WTC11 (cell line): ENCODE measurements at regions not wholly inside any gene's neighbourhood (a gene's known extent, or its start where the extent isn't known, plus 50 kb on each side); places are given as distances from the start of the nearest gene placed in this dataset.

Experiments
- ATAC-seq: fragments of 200-7000 bp; cut with Tn5 transposase; 2 replicates; pipeline ENCODE4 v1.10.0; 2021; ENCODE audit warnings: mild to moderate bottlenecking, moderate library complexity
- CTCF ChIA-PET: fragments of 300-600 bp; sonication (Branson Sonifier 250); formaldehyde crosslinking; loops from one replicate; lab custom pipeline; 2021; ENCODE audit warnings: antibody characterized with exemption; lab: Charles Lee
- POLR2A ChIA-PET: fragments of 350-600 bp; sonication (Branson Sonifier 250); formaldehyde crosslinking; loops from one replicate; lab custom pipeline; 2021; ENCODE audit warnings: antibody characterized with exemption; lab: Charles Lee
- DNase-seq: peaks from one replicate; pipeline ENCODE4 v3.0.0; 2021; ENCODE audit warnings: low spot score
- H3K27ac Mint-ChIP-seq: 2 replicates; pipeline ENCODE4 v1.8.0; 2021; ENCODE audit warnings: mixed read lengths
- H3K27me3 Mint-ChIP-seq: 2 replicates; pipeline ENCODE4 v1.8.0; 2021; ENCODE audit warnings: low read depth, mild to moderate bottlenecking, moderate library complexity, mixed read lengths
- H3K36me3 Mint-ChIP-seq: 2 replicates; pipeline ENCODE4 v1.8.0; 2021; ENCODE audit warnings: mixed read lengths
- H3K4me1 Mint-ChIP-seq: 2 replicates; pipeline ENCODE4 v1.8.0; 2022; ENCODE audit warnings: mixed read lengths
- H3K4me3 Mint-ChIP-seq: 2 replicates; pipeline ENCODE4 v1.8.0; 2021; ENCODE audit warnings: mild to moderate bottlenecking, moderate library complexity, mixed read lengths
- H3K9me3 Mint-ChIP-seq: 2 replicates; pipeline ENCODE4 v1.8.0; 2021; ENCODE audit warnings: mixed read lengths
- AR ChIP-seq: fragments of 250-450 bp; sonication (Bioruptor Pico); IDR thresholded peaks from 2 replicates; pipeline ENCODE4 v1.9.0; 2021; ENCODE audit warnings: mild to moderate bottlenecking
- ARID4B ChIP-seq: sonication (generic); formaldehyde crosslinking; IDR thresholded peaks from 2 replicates; pipeline ENCODE4 v1.8.0; 2023; ENCODE audit warnings: missing genetic modification reagents, mild to moderate bottlenecking, borderline replicate concordance
- ATF2 ChIP-seq: sonication (generic); formaldehyde crosslinking; IDR thresholded peaks from 2 replicates; pipeline ENCODE4 v1.8.1; 2022; ENCODE audit warnings: low read depth, missing genetic modification reagents, borderline replicate concordance
- CBFB ChIP-seq: sonication (generic); formaldehyde crosslinking; IDR thresholded peaks from 2 replicates; pipeline ENCODE4 v1.8.1; 2022; ENCODE audit warnings: mild to moderate bottlenecking, low read depth, missing genetic modification reagents
- CREM ChIP-seq: sonication (generic); formaldehyde crosslinking; IDR thresholded peaks from 2 replicates; pipeline ENCODE4 v1.8.1; 2022; ENCODE audit warnings: mild to moderate bottlenecking, missing genetic modification reagents, moderate library complexity
- E2F1 ChIP-seq: sonication (generic); formaldehyde crosslinking; IDR thresholded peaks from 2 replicates; pipeline ENCODE4 v1.8.0; 2022; ENCODE audit warnings: mild to moderate bottlenecking, missing genetic modification reagents
- ETV6 ChIP-seq: sonication (generic); formaldehyde crosslinking; IDR thresholded peaks from 2 replicates; pipeline ENCODE4 v1.8.1; 2022; ENCODE audit warnings: mild to moderate bottlenecking, missing genetic modification reagents
- GRHL2 ChIP-seq: fragments of 250-450 bp; sonication (Bioruptor Pico); IDR thresholded peaks from 2 replicates; pipeline ENCODE4 v1.8.0; 2022; ENCODE audit warnings: mild to moderate bottlenecking, moderate library complexity; ENCODE audit not compliant: insufficient replicate concordance, severe bottlenecking
- HMGA2 ChIP-seq: fragments of 250-450 bp; sonication (Bioruptor Pico); IDR thresholded peaks from 2 replicates; pipeline ENCODE4 v1.4.0; 2021; ENCODE audit warnings: mild to moderate bottlenecking, moderate library complexity
- IRF1 ChIP-seq: sonication (generic); formaldehyde crosslinking; IDR thresholded peaks from 2 replicates; pipeline ENCODE4 v1.8.0; 2023; ENCODE audit warnings: missing genetic modification reagents
- NR2C2 ChIP-seq: sonication (generic); formaldehyde crosslinking; IDR thresholded peaks from 2 replicates; pipeline ENCODE4 v1.8.0; 2022; ENCODE audit warnings: mild to moderate bottlenecking, missing genetic modification reagents
- OVOL2 ChIP-seq: fragments of 250-450 bp; sonication (Bioruptor Pico); IDR thresholded peaks from 2 replicates; pipeline ENCODE4 v1.9.0; 2021; ENCODE audit warnings: mild to moderate bottlenecking, borderline replicate concordance
- PRDM15 ChIP-seq: sonication (generic); formaldehyde crosslinking; IDR thresholded peaks from 2 replicates; pipeline ENCODE4 v1.8.0; 2022; ENCODE audit warnings: missing genetic modification reagents
- PREB ChIP-seq: sonication (generic); formaldehyde crosslinking; IDR thresholded peaks from 2 replicates; pipeline ENCODE4 v1.8.1; 2022; ENCODE audit warnings: mild to moderate bottlenecking, missing genetic modification reagents, moderate library complexity, borderline replicate concordance
- SP1 ChIP-seq: sonication (generic); formaldehyde crosslinking; conservative IDR thresholded peaks from 2 replicates; pipeline ENCODE4 v1.8.1; 2022; ENCODE audit warnings: missing genetic modification reagents
- TCF7 ChIP-seq: sonication (generic); formaldehyde crosslinking; IDR thresholded peaks from 2 replicates; pipeline ENCODE4 v1.8.0; 2022; ENCODE audit warnings: mild to moderate bottlenecking, low read depth, missing genetic modification reagents, moderate library complexity
- ZNF138 ChIP-seq: sonication (generic); formaldehyde crosslinking; conservative IDR thresholded peaks from 2 replicates; pipeline ENCODE4 v1.8.1; 2022; ENCODE audit warnings: mild to moderate bottlenecking, moderate library complexity, missing genetic modification reagents
- ZNF219 ChIP-seq: sonication (generic); formaldehyde crosslinking; IDR thresholded peaks from 2 replicates; pipeline ENCODE4 v1.8.0; 2023; ENCODE audit warnings: missing genetic modification reagents, mild to moderate bottlenecking, borderline replicate concordance

GRCh38 chr13:100811928-100812327 is 137.3 kb upstream of the TMTC4 start (continued):
- no peak for TF ChIP-seq PREB
- TF ChIP-seq HMGA2, result no peak
- no peak for TF ChIP-seq ZNF138
- TF ChIP-seq OVOL2 (CRISPR knock-in tag), result no peak
- TF ChIP-seq NR2C2 (CRISPR knock-in tag), result no peak
- no peak for TF ChIP-seq GRHL2 (CRISPR knock-in tag)
- no peak for TF ChIP-seq SP1
- no peak for TF ChIP-seq CBFB (CRISPR knock-in tag)
- no peak for TF ChIP-seq ATF2

- Mint-ChIP-seq H3K9me3 (no peaks in the 10 kb centered on the region), H3K27ac (no peak overlapping the region), H3K4me1 (peaks cover 34% of the 10 kb centered on the region), H3K36me3 (no peaks in the 10 kb centered on the region), H3K27me3 (no peaks in the 10 kb centered on the region), H3K4me3 (no peak overlapping the region)
- ChIA-PET CTCF (interaction anchor here (1.4 kb wide), 1 partner anchor 89 kb away, joined by 3 read pairs; no protein-coding TSS in a partner anchor), POLR2A (no interaction called here)
- ATAC-seq (peak; percentile 16; the same call in 1 of the 2 replicates), DNase-seq (no peak)
- TF ChIP-seq IRF1 (CRISPR knock-in tag) (no peak), ETV6 (no peak), TCF7 (CRISPR knock-in tag) (no peak), CREM (CRISPR knock-in tag) (no peak), E2F1 (CRISPR knock-in tag) (no peak), ZNF219 (CRISPR knock-in tag) (no peak), AR (CRISPR knock-in tag) (no peak), PRDM15 (CRISPR knock-in tag) (no peak), ARID4B (CRISPR knock-in tag) (no peak)
These were observed 136.7 kb upstream of the TMTC4 start for GRCh38 chr13:100811024-100811865.
